Loucy (cell line): ENCODE measurements at regions not wholly inside any gene's neighbourhood (a gene's known extent, or its start where the extent isn't known, plus 50 kb on each side); places are given as distances from the start of the nearest gene placed in this dataset.

Experiments
- H2AFZ ChIP-seq: fragments of 200-600 bp; sonication (generic); 2 replicates; pipeline ENCODE4 v1.6.0; 2016; ENCODE audit warnings: antibody characterized with exemption, mild to moderate bottlenecking, low read length, moderate library complexity
- H3F3A ChIP-seq: fragments of 200-600 bp; 2 replicates; pipeline ENCODE4 v1.6.0; 2016; ENCODE audit warnings: antibody characterized with exemption, low read depth, mild to moderate bottlenecking
- H3K27me3 ChIP-seq: fragments of 200-600 bp; sonication (generic); 2 replicates; pipeline ENCODE4 v1.6.1; 2014; ENCODE audit warnings: low read length, mild to moderate bottlenecking; ENCODE audit not compliant: insufficient read depth, poor library complexity, severe bottlenecking
- H3K36me3 ChIP-seq: fragments of 200-600 bp; sonication (generic); 2 replicates; pipeline ENCODE4 v1.6.1; 2016; ENCODE audit warnings: low read length; ENCODE audit not compliant: insufficient read depth
- H3K4me1 ChIP-seq: fragments of 200-600 bp; sonication (generic); 2 replicates; pipeline ENCODE4 v1.5.1; 2014; ENCODE audit warnings: low read length, mild to moderate bottlenecking; ENCODE audit not compliant: insufficient read depth, poor library complexity, severe bottlenecking
- H3K4me2 ChIP-seq: fragments of 200-600 bp; sonication (generic); 2 replicates; pipeline ENCODE4 v1.6.0; 2014; ENCODE audit warnings: antibody characterized with exemption, low read length, low read depth, mild to moderate bottlenecking; ENCODE audit not compliant: poor library complexity, severe bottlenecking
- H3K4me3 ChIP-seq: fragments of 200-600 bp; sonication (generic); 2 replicates; pipeline ENCODE4 v1.5.1; 2014; ENCODE audit warnings: low read length, mild to moderate bottlenecking, mixed read lengths; ENCODE audit not compliant: poor library complexity, severe bottlenecking
- H3K79me2 ChIP-seq: fragments of 200-600 bp; sonication (generic); 2 replicates; pipeline ENCODE4 v1.6.1; 2014; ENCODE audit warnings: low read length; ENCODE audit not compliant: insufficient read depth
- H3K9ac ChIP-seq: fragments of 200-600 bp; sonication (generic); 2 replicates; pipeline ENCODE4 v1.6.0; 2014; ENCODE audit warnings: mild to moderate bottlenecking, low read depth, low read length, moderate library complexity; ENCODE audit not compliant: poor library complexity, severe bottlenecking
- H3K9me2 ChIP-seq: fragments of 200-600 bp; sonication (generic); replicated peaks from 2 replicates; pipeline ENCODE4 v1.6.1; 2016; ENCODE audit warnings: low read depth, low read length, mixed read lengths
- H3K9me3 ChIP-seq: fragments of 200-600 bp; sonication (generic); 2 replicates; pipeline ENCODE4 v1.6.1; 2014; ENCODE audit warnings: mild to moderate bottlenecking, antibody characterized with exemption, low read length, low read depth; ENCODE audit not compliant: insufficient read depth
- H4K20me1 ChIP-seq: fragments of 200-600 bp; sonication (generic); 2 replicates; pipeline ENCODE4 v1.6.0; 2014; ENCODE audit warnings: antibody characterized with exemption, low read length, mild to moderate bottlenecking; ENCODE audit not compliant: insufficient read depth, poor library complexity, severe bottlenecking
- EZH2phosphoT487 ChIP-seq: fragments of 200-600 bp; IDR thresholded peaks from 2 replicates; pipeline ENCODE4 v1.6.1; 2018; ENCODE audit warnings: antibody characterized with exemption, mild to moderate bottlenecking, moderate library complexity, borderline replicate concordance
- TF ChIP-seq, protein P1 (sequence below): fragments of 200-600 bp; sonication (generic); conservative IDR thresholded peaks from 2 replicates; pipeline ENCODE4 v1.5.1; 2014; ENCODE audit warnings: mild to moderate bottlenecking, antibody characterized with exemption, low read length

GRCh38 chr2:19677825-19678518, 223.8 kb downstream of the TTC32 start:
- Histone ChIP-seq H3K9me2 (no peaks in the 10 kb centered on the region), H3K9me3 (no peaks in the 10 kb centered on the region), H3F3A (no peaks in the 10 kb centered on the region), H4K20me1 (no peaks in the 10 kb centered on the region), H3K4me1 (no peaks in the 10 kb centered on the region), H2AFZ (no peak overlapping the region), H3K79me2 (no peaks in the 10 kb centered on the region), H3K36me3 (no peaks in the 10 kb centered on the region), H3K4me3 (no peak overlapping the region), H3K9ac (no peak overlapping the region), H3K27me3 (no peaks in the 10 kb centered on the region), H3K4me2 (no peak overlapping the region)
- TF ChIP-seq, protein P1, sequence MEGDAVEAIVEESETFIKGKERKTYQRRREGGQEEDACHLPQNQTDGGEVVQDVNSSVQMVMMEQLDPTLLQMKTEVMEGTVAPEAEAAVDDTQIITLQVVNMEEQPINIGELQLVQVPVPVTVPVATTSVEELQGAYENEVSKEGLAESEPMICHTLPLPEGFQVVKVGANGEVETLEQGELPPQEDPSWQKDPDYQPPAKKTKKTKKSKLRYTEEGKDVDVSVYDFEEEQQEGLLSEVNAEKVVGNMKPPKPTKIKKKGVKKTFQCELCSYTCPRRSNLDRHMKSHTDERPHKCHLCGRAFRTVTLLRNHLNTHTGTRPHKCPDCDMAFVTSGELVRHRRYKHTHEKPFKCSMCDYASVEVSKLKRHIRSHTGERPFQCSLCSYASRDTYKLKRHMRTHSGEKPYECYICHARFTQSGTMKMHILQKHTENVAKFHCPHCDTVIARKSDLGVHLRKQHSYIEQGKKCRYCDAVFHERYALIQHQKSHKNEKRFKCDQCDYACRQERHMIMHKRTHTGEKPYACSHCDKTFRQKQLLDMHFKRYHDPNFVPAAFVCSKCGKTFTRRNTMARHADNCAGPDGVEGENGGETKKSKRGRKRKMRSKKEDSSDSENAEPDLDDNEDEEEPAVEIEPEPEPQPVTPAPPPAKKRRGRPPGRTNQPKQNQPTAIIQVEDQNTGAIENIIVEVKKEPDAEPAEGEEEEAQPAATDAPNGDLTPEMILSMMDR, result no peak
- TF ChIP-seq EZH2phosphoT487, result no peak

GRCh38 chr2:19677215-19677777, 224.5 kb downstream of the TTC32 start:
- no peaks in the 10 kb centered on the region for H3F3A ChIP-seq
- no peaks in the 10 kb centered on the region for H3K79me2 ChIP-seq
- no peak overlapping the region for H3K4me2 ChIP-seq
- H3K9ac ChIP-seq, result no peak overlapping the region
- H4K20me1 ChIP-seq, result no peaks in the 10 kb centered on the region
- TF ChIP-seq, protein P1, result no peak
- no peaks in the 10 kb centered on the region for H3K9me2 ChIP-seq
- H3K4me3 ChIP-seq, result no peak overlapping the region
- no peaks in the 10 kb centered on the region for H3K9me3 ChIP-seq
- H3K27me3 ChIP-seq, result no peaks in the 10 kb centered on the region
- H3K36me3 ChIP-seq, result no peaks in the 10 kb centered on the region
- H3K4me1 ChIP-seq, result no peaks in the 10 kb centered on the region
- H2AFZ ChIP-seq, result no peak overlapping the region

GRCh38 chr2:19676770-19677169, 225.0 kb downstream of the TTC32 start:
- TF ChIP-seq EZH2phosphoT487, result no peak
- TF ChIP-seq, protein P1, result no peak
- no peaks in the 10 kb centered on the region for H3F3A ChIP-seq
- no peaks in the 10 kb centered on the region for H4K20me1 ChIP-seq
- H2AFZ ChIP-seq, result no peak overlapping the region
- no peaks in the 10 kb centered on the region for H3K79me2 ChIP-seq
- H3K9ac ChIP-seq, result no peak overlapping the region
- H3K9me2 ChIP-seq, result no peaks in the 10 kb centered on the region
- H3K27me3 ChIP-seq, result no peaks in the 10 kb centered on the region
- no peak overlapping the region for H3K4me2 ChIP-seq
- no peaks in the 10 kb centered on the region for H3K36me3 ChIP-seq
- no peaks in the 10 kb centered on the region for H3K9me3 ChIP-seq
- no peak overlapping the region for H3K4me3 ChIP-seq
- H3K4me1 ChIP-seq, result no peaks in the 10 kb centered on the region
